ENCODE measurements at regions not wholly inside any gene's neighbourhood (a gene's known extent, or its start where the extent isn't known, plus 50 kb on each side); places are given as distances from the start of the nearest gene placed in this dataset.

DNA sequence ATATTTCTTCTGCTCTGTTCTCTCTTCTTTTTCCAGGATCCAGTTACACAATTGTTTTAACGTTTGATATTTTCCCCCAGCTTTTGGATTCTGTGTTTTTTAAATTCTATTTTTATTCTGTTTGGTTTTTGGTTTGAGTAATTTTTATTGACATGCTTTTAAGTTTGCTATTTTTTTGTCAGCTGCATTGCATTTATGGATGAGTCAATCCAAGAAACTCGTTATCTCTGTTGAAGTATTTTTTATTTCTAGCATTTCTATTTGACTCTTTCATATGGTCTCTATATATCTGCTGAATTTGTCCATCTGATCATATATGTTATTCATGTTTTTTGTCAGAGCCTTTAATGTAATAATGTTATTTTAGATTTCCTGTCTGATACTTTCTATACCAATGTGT lies 65.6 kb downstream of the DDIT4L start:
- TF ChIP-seq, protein P1, sequence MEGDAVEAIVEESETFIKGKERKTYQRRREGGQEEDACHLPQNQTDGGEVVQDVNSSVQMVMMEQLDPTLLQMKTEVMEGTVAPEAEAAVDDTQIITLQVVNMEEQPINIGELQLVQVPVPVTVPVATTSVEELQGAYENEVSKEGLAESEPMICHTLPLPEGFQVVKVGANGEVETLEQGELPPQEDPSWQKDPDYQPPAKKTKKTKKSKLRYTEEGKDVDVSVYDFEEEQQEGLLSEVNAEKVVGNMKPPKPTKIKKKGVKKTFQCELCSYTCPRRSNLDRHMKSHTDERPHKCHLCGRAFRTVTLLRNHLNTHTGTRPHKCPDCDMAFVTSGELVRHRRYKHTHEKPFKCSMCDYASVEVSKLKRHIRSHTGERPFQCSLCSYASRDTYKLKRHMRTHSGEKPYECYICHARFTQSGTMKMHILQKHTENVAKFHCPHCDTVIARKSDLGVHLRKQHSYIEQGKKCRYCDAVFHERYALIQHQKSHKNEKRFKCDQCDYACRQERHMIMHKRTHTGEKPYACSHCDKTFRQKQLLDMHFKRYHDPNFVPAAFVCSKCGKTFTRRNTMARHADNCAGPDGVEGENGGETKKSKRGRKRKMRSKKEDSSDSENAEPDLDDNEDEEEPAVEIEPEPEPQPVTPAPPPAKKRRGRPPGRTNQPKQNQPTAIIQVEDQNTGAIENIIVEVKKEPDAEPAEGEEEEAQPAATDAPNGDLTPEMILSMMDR (IDR thresholded peaks at IDR 0.05) = no peak
- TF ChIP-seq POLR2AphosphoS5 (IDR thresholded peaks at IDR 0.05; ENCODE audit: low read depth, low read length) = no peak
- no peak for TF ChIP-seq REST (IDR thresholded peaks at IDR 0.05; ENCODE audit: insufficient read depth in 1 of 2, low read depth in 2 of 2, low read length in 1 of 2)
- TF ChIP-seq SIN3A (IDR thresholded peaks at IDR 0.05; ENCODE audit: borderline replicate concordance, insufficient read depth, low read depth, low read length) = no peak
- TF ChIP-seq TCF7L2 (IDR thresholded peaks at IDR 0.05; ENCODE audit: low read depth, low read length) = no peak
